GM18867 (cell line): ENCODE measurements at regions not wholly inside any gene's neighbourhood (a gene's known extent, or its start where the extent isn't known, plus 50 kb on each side); places are given as distances from the start of the nearest gene placed in this dataset.

ENCODE experiments used
- ATAC-seq: cut with Tn5 transposase; IDR thresholded peaks from one replicate; pipeline ENCODE4 v1.9.1; 2021; ENCODE audit warnings: mild to moderate bottlenecking, moderate library complexity; ENCODE audit not compliant: unreplicated experiment

GRCh38 chr3:118740722-118741290, 293.8 kb downstream of the IGSF11 start:
- no peak for ATAC-seq

GRCh38 chr3:118742760-118743159, 291.9 kb downstream of the IGSF11 start:
- no peak for ATAC-seq

GRCh38 chr3:118744186-118744585, 290.5 kb downstream of the IGSF11 start:
- no peak for ATAC-seq

GRCh38 chr3:118754406-118755252, 280.0 kb downstream of the IGSF11 start:
- ATAC-seq = no peak

GRCh38 chr3:118755253-118755801, 279.3 kb downstream of the IGSF11 start:
- no peak for ATAC-seq

GRCh38 chr3:118760585-118761290, 273.9 kb downstream of the IGSF11 start:
- ATAC-seq = no peak

GRCh38 chr3:118761291-118761606, 273.4 kb downstream of the IGSF11 start:
- no peak for ATAC-seq

GRCh38 chr3:118765636-118766305, 268.9 kb downstream of the IGSF11 start:
- ATAC-seq = no peak

GRCh38 chr3:118766306-118766669, 268.4 kb downstream of the IGSF11 start:
- ATAC-seq = no peak

GRCh38 chr3:118772036-118772435, 262.6 kb downstream of the IGSF11 start:
- ATAC-seq = no peak

- ATAC-seq = peak; percentile 93
Observed at GRCh38 chr3:118772547-118773011, 262.1 kb downstream of the IGSF11 start.

- ATAC-seq = no peak
Observed at GRCh38 chr3:118775021-118775420, 259.6 kb downstream of the IGSF11 start.

- ATAC-seq = no peak
Observed at GRCh38 chr3:118778201-118778600, 256.4 kb downstream of the IGSF11 start.

- ATAC-seq = no peak
Observed at GRCh38 chr3:118781232-118781631, 253.4 kb downstream of the IGSF11 start.

- no peak for ATAC-seq
Observed at GRCh38 chr3:118781839-118782238, 252.8 kb downstream of the IGSF11 start.

GRCh38 chr3:118782755-118783202, 251.9 kb downstream of the IGSF11 start:
- peak; percentile 92 for ATAC-seq

GRCh38 chr3:118785415-118785814, 249.2 kb downstream of the IGSF11 start:
- ATAC-seq = no peak

- ATAC-seq = no peak
Observed at GRCh38 chr3:118791246-118791645, 243.4 kb downstream of the IGSF11 start.

- ATAC-seq = no peak
Observed at GRCh38 chr3:118792191-118792590, 242.5 kb downstream of the IGSF11 start.

- ATAC-seq = no peak
Observed at GRCh38 chr3:118793176-118793575, 241.5 kb downstream of the IGSF11 start.

- no peak for ATAC-seq
Observed at GRCh38 chr3:118799303-118799702, 235.3 kb downstream of the IGSF11 start.
